Hematopoietic multipotent progenitor cell treated with erythropoietin and hydrocortisone succinate and interleukin-3 and kit ligand, for 15 days (in vitro differentiated cells): ENCODE measurements at regions not wholly inside any gene's neighbourhood (a gene's known extent, or its start where the extent isn't known, plus 50 kb on each side); places are given as distances from the start of the nearest gene placed in this dataset.

Experiments used
- DNase-seq: peaks from one replicate; pipeline ENCODE4 v3.0.0-alpha.2; 2015; ENCODE audit warnings: low spot score

DNA sequence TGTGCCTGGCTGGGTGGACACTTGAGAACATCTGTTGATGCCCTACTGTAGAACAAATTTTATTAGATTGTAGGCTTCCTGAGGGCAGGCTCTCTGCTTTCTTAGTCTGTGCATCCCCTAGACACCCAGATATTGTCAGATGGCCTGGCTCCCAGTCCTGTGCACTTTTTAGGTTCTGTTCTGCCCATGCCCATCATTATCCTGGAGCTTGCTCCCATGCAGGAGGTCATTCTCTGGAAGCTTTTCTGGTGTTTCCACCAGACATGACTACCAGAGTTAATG is 213.3 kb downstream of the MYCN start:
- no peak for DNase-seq

DNA sequence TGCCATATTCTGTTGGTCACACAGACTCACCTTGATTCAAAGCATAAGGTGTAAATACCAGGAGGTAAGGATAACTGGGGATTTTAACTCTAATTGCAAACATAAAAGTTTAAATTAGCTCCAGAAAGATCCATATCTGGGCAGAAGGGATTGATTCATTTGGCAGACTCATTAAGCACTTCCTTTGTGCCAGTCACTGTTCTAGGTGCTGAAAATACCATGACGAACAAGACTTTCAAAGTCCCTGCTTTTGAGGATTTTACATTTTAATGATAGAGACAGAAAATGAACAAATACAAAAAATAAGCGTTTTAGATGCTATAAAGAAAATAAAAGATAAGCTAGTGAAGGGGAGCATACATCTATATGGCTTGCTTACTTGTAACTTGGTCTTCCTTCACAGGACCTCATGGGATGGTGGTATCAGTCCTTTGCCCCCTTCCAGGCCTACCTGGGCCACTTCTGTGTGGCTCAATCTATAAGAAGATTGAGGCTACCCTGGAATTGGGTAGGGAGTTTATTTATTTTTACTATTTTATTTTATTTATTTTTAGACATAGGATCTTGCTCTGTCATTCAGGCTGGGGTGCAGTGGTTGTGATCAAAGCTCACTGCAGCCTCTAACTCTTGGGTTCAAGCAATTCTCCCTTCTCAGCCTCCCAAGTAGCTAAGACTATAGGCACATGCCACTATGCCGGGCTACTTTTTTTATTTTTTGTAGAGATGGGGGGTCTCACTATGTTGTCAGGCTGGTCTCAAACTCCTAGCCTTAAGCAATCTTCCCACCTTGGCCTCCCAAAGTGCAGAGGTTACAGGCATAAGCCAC is 212.8 kb downstream of the MYCN start:
- no peak for DNase-seq

DNA sequence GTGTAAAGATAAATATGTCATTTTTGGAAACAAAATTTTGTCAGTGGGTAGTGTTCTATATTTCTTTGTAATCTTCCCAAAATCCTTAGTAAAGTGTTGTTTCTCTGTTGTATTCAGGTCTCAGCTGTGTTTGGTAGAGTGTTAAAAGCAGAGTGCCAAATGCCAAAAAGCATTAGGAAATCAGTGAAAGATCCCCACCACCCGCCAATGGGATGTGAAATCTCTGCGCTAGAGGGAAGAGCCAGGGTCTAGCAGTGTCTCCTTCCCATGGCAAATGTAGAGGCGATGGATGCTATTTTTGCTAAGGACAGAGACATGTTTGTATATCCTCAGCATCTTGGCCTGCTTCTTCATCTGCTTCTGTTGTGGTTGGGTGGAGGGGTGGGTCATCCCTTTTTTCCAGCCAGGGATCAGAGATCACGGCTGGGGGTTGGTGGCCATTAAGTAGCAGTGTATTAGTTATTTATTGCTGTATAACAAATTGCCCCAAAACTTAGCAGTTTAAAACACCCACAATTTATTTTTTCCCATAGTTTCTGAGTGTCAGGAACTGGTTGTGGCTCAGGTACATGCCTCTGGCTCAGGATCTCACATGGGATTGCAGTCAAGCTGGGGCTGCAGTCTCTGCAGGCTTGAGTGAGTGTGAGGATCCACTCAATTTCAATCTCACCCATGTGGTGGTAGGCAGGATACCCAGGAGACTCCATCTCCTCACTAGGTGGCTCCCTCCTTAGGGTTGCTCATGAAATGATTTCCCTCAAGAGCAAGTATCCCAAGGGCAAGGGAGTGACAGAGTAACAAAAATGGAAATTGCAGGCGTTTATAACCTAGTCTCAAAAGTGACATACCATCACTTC is 211.9 kb downstream of the MYCN start:
- no peak for DNase-seq

DNA sequence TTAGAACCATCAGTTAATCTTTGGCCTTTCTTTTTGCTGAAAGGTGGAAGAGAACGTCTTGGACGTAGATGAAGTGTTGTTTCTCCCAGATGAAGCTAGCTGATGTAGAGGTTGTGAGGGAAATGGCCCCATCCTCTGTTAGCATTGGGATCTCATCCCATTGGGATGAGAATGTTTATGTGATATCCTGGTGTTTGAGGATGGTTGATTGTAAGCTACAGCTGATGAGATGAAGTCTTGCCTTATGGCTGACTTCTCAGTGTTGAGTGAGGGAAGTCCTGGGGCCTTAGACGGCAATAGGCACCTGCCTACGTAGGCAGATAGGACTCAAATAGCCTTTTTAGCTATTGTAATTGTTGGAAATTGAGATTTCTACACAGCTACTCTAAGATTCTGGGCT is 211.3 kb downstream of the MYCN start:
- no peak for DNase-seq

DNA sequence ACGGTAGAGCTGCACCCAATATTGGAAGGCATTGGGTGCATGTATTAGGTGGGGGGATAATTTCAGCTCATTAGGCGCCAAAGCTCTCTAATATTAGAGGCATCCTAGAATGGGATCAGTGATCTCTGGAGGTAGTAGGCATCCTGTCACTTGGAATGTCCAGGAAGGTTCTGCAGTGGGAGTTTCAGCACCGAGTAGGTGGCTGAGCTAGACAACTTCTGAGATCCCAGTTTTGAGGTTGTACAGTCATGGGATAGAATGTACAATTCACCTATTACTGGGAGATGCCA is 210.9 kb downstream of the MYCN start:
- no peak for DNase-seq

DNA sequence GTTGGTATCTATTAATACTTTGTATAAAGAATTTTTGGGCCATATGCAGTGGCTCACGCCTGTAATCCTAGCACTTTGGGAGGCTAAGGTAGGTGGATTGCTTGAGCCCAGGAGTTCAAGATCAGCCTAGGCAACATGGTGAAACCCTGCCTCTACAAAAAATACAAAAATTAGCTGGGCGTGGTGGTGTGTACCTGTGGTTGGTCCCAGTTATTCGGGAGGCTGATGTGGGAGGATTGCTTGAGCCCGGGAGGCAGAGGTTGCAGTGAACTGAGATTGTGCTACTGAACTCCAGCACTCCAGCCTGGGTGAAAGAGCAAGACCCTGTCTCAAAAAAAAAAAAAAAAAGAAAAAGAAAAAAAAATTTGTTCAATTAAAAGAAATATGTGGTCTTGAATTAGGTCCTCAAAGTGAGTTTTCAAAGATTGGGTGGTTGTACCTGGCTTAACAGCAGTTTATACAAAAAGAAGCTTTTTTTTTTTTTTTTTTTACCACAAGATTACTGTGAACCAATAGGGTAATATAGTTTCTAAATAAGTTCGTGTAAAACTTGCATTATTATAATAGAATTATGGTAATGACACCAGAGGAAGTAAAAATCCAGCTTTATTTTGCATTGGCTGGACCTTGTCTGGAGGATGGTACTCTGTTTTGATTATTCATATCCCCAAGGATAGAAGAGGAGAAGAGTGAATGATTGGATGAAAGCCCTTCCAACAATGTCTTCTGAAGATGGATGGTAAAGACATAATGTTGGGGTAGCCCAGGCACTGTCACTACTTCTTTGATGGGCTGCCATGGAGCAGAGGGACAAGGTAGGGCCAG is 210.3 kb downstream of the MYCN start:
- no peak for DNase-seq

DNA sequence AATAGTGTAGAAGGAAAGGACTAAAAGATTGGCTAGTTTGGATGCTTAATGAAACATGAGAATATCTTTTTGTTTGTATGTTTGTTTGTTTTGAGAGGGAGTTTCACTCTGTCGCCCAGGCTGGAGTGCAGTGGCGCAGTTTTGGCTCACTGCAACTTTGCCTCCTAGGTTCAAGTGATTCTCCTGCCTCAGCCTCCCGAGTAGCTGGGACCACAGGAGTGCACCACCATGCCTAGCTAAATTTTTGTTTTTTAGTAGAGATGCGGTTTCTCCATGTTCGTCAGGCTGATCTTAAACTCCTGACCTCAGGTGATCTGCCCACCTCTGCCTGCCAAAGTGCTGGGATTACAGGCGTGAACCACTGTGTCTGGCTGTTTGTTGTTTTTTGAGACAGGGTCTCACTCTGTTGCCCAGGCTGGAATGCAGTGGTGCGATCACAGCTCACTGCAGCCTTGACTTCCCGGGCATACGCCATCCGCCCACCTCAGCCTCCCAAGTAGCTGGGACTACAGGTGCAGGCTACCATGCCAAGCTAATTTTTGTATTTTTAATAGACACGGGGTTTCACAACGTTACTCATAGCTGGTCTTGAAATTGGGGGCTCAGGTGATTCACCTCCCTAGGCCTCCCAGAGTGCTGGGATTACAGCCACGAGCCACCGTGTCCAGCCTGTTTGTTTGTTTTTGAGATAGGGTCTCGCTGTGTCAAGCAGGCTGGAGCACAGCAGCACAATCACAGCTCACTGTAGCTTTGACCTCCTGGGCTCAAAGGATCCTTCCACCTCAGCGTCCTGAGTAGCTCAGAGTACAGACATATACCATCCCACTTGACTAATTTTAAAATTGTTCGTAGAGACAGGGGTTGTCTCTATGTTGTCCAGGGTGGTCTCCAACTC is 209.2 kb downstream of the MYCN start:
- DNase-seq = no peak

DNA sequence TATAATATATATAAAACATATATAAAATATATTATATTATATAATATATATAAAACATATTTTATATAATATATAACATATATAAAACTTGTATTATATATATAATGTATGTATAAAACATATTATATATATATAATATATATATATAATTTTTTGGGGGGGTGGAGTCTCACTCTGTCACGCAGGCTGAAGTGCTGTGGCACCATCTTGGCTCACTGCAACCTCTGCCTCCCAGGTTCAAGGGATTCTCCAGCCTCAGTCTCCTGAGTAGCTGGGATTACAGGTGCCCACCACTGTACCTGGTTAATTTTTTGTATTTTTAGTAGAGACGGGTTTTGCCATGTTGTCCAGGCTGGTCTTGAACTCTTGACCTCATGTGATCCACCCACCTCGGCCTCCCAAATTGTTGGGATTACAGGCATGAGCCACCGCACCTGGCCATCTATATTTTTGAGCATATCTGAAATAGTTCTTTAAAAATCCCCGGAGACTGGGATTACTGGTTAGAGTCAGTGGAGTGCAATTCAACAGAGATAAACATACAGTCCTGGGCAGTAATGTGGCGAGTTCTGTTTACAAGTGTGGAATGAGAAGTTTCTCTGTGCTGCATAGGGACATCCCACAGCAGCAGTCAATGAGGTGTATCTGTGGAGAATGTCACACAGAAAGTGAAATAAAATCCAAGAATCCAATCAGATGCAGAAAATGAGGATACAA is 208.4 kb downstream of the MYCN start:
- DNase-seq = no peak

DNA sequence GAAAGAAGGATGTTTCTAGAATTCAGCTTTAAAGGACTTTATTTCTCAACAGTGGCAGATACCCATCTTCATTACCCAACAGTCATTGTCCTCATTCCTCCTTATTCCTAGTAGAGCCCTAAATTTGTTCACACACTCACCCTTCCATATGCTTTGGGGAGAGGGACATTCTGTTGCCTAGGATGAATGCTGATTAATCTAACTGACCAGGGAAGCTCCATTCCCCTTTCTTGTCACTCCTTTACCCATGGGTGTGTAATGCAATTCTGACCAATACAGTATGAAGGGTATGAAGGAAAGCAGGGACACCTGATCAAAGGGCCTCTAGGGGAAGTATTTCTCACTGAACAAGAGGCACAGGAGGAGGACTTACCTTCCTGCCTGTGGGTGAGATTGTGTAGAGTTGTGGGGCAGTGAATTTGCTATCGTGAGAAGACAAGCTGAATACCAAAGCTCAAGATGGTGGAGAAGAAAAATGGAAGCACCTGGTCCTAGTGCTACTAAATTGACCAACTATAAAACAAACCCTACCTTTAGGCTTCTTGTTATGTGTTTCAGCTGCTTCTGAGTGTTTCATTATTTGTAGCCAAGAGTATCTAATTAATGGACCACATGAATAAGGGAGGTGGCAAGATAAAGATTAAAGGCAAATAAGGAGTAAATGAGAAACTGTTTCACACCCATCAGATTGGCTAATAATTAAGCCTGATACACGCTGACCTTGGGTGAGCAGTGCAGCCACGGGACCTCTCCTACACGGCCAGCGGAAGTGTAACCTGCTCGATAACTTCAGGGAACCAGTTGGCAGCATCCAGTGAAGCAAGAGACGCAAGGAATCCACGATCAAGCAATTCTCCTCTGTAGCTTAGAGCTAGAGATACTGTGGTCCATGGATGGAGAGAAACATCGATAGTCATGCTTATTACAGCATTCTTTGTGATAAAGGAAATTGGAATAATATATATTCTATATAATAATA is 202.3 kb downstream of the MYCN start:
- no peak for DNase-seq

DNA sequence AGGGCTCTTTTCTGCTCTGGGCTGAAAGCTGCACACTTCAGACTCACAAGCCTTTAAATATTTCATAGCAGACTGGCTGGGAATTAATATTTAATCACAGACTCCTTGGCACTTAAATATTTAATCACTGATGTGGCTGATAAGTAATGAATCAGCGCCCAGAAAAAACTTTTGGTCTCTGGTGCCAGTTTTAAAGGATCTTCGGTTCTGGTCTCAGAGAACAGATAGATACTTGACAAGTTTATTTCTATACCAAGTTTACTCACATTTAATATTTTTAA is 201.2 kb downstream of the MYCN start:
- no peak for DNase-seq

DNA sequence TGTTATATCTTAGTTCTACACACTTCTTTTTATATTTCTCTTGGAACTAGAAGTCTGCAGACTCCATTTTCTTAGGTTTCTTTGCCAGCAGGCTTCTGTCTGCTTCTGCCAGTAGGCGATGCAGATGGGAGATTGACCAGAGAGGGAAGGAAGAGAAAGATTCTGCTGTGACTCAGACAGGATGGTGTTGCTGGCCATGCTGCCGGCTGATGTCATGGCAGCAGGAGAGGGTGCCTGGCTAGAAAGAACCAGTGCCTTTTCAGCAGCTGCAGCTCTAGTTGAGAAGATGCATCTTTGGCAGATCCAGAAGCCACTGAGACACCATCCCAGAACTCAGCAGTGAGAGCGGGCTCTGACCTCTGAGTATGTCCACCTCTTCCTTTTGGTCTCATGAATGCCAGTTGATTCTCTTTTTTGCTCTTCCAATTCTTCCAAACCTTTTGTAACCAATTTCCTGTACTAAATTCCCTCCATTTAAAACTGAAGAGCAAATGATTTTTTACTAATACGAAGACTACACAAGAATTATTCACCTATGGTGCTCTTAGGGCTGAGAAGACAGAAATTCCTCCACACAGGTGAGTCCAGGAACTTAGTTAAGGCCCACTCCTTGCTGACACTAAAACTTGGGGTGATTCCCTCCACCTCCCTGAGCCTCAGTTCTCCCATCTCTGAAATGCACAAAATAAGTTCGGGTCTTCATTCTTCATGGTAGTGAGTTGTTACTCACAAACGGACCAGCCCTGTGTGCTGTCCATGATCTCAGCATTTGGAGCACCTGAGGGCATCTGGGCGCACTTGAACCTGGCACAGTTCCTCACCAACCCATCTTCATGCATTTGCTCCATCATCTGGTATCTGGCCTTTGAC is 200.7 kb downstream of the MYCN start:
- no peak for DNase-seq

DNA sequence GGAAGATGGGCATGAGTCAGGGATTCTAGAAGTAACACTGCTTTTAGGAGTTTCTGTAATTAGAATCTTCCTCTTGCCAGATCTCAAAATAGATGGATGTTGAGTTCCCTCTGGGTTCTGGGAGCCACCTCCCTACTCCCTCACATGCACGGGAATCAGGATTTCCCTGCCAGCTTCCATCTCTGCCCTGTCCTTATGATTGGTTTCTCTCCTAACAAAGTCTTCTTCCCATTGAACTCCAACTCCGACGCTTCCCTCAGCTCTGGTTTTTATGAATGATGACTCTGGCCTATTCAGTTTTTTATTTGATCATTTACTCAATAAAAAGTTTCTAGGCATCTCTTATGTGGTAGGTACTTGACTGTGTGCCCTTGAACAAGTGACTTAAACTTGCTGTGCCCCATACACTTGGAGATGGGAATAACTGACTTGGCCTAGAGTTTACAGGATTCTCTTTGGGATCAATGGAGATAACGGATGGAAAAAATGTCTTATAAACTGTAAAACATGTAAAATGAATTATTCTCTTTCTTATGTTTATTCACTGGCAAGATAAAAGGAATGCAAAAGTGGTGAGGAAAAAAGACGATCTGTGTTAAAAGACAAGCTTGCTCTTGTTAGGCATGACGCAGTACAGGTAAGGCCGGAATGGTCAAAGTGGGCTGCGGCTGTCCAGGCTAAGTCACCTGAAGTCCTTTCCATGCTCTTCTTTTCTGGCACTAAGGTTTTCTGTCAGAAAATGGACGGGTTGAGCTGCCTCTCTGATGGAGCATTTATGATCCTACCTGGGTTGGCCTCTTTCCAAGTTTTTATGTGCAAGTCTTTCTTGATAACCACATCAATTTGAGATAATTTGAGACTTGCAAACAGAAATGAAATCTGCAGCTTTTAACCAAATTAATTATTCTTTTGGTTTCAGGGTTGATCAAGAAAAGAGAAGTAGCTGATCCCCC is 199.6 kb downstream of the MYCN start:
- DNase-seq = no peak

DNA sequence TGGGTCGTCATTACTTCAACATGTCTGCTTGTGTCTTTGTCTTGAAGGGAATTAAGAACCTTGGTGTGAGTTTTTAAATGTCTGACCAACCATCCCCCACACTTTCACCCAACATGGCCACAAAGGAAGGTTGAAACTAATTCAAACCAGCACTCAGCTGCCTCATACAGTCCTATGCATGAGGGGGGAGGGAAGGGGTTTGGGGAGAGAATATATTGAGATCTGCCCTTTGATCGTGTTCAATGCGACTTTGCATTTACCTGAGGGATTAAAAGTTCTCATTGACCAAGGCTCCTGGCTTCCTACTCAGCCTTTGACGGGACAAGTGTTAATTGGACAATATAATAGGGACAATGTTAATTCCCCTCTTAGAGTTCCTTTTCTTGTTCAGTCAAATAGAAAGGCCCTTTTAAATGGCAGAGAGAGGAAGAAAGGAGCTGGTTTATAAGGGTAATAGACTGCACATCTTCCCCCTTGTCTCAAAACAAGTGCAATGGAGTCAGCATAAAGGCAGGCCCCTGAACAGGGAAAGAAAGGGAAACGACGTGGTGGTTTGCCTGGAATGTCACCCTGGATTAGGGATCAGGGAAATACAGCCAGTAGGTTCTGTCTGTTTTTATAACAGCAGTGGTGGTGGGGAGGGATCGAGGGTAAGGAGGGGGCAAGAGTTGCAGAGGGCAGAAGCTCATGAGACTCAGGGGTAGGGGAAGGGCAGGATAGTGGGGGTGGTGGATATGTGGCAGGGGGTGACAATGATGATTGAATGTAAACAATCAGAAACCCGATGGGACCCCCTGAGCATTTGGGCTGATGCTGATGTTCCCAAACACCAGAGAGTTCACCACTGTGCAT is 198.7 kb downstream of the MYCN start:
- DNase-seq = no peak

DNA sequence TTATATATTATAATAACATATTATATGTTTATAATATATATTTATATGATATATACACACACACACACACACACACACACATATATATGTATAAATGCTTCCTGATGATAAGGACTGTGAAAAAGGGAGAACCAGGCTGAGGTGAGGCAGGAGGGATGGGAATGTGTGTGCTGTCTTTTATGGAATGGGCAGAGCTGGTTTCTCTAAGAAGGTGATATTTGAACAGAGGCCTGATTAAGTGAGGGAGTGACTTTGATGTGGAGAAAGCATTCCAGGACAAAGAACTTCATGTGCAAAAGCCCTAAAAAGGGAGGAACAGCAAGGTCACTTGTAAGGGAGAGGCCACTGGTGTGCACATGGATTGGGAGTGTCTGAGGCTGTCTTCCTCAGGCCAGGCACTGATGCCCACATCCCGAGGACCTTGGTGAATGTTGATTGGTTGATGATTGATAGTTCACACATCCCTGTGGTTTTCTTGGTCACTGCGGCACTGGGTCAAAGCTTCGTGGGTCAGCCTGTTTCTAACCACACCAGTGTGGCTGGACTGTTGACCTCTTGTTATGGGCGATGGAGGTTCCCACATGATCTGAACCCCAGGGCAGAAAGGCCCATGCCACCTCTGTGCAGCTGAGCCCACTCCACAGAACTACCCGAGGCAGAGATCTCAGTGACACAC is 196.9 kb downstream of the MYCN start:
- no peak for DNase-seq

DNA sequence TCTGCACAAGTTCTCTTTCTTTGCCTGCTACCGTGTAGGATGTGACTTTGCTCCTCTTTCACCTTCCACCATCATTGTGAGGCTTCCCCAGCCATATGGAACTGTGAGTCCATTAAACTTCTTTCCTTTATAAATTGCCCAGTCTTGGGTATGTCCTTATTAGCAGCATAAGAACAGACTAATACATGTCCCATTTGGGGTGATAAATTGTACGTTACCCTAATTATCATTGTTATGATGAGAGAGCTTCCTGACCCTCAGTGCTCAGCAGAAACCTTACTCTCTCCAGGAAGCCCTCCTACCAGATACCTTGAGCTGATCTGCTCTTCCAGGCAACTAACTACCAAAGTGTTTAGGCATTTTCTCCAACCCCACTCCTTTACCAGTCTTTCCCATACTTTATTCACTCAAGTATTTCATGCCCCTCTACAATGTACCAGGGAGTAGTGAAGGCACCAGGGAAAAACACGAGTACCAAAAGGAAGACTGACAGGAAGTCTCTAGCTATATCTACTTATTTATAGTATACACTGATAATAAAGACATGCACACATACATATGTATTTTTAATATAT is 196.2 kb downstream of the MYCN start:
- no peak for DNase-seq

DNA sequence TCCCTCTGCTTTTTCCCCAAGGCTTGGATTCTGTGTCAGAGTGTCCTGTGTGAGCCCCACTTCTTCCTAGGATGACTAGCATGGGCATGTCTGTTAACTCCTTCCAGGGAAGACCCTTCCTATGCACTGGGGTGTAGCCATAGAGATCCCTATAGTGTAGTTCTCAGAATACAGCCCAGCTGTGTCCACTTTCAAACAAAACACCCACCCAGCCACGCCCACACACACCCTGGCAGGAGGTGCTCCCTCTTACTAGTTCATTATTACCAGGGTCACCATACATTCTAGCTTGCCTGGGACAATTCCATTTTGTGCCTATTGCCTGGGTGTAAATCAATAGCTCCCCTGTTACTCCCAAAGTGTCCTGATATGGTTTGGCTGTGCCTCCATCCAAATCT is 195.6 kb downstream of the MYCN start:
- no peak for DNase-seq
